Smooth muscle cell (in vitro differentiated cells): ENCODE measurements at regions not wholly inside any gene's neighbourhood (a gene's known extent, or its start where the extent isn't known, plus 50 kb on each side); places are given as distances from the start of the nearest gene placed in this dataset.

Experiments
- DNase-seq: peaks from one replicate; lab custom pipeline; 2025; ENCODE audit not compliant: unreplicated experiment; lab: John Stamatoyannopoulos, UW
- H2AFZ ChIP-seq: fragments of 200-600 bp; sonication (generic); 2 replicates; pipeline ENCODE4 v1.6.0; 2016; ENCODE audit warnings: antibody characterized with exemption, low read depth, mild to moderate bottlenecking
- H3F3A ChIP-seq: fragments of 200-600 bp; sonication (generic); 2 replicates; pipeline ENCODE4 v1.6.0; 2017; ENCODE audit warnings: antibody characterized with exemption, low read depth
- H3K27ac ChIP-seq: fragments of 200-600 bp; sonication (generic); 2 replicates; pipeline ENCODE4 v1.5.1; 2016; ENCODE audit warnings: low read depth, mild to moderate bottlenecking
- H3K27me3 ChIP-seq: fragments of 200-600 bp; sonication (generic); 2 replicates; pipeline ENCODE4 v1.6.1; 2016; ENCODE audit warnings: low read depth, mild to moderate bottlenecking
- H3K36me3 ChIP-seq: fragments of 200-600 bp; sonication (generic); 2 replicates; pipeline ENCODE4 v1.5.1; 2016; ENCODE audit warnings: low read depth
- H3K4me1 ChIP-seq: fragments of 200-600 bp; sonication (generic); 2 replicates; pipeline ENCODE4 v1.5.1; 2016; ENCODE audit warnings: low read depth
- H3K4me2 ChIP-seq: fragments of 200-600 bp; sonication (generic); 2 replicates; pipeline ENCODE4 v1.6.0; 2016; ENCODE audit warnings: mild to moderate bottlenecking
- H3K4me3 ChIP-seq: fragments of 200-600 bp; sonication (generic); 2 replicates; pipeline ENCODE4 v1.5.1; 2016; ENCODE audit warnings: mild to moderate bottlenecking
- H3K79me2 ChIP-seq: fragments of 200-600 bp; sonication (generic); 2 replicates; pipeline ENCODE4 v1.6.0; 2016; ENCODE audit warnings: low read depth, mild to moderate bottlenecking
- H3K9ac ChIP-seq: fragments of 200-600 bp; sonication (generic); 2 replicates; pipeline ENCODE4 v1.6.0; 2016; ENCODE audit warnings: low read depth
- H3K9me3 ChIP-seq: fragments of 200-600 bp; sonication (generic); replicated peaks from 2 replicates; pipeline ENCODE4 v1.5.1; 2016; ENCODE audit warnings: low read depth
- H4K20me1 ChIP-seq: fragments of 200-600 bp; sonication (generic); 2 replicates; pipeline ENCODE4 v1.6.0; 2016; ENCODE audit warnings: low read depth
- CTCF ChIP-seq: fragments of 200-600 bp; sonication (generic); IDR thresholded peaks from 2 replicates; pipeline ENCODE4 v1.5.1; 2017; ENCODE audit warnings: borderline replicate concordance, mild to moderate bottlenecking, antibody characterized with exemption; ENCODE audit not compliant: insufficient read depth, poor library complexity, severe bottlenecking
- WGBS: methylation state at CpG from one replicate; pipeline ENCODE4 v1.1.7; 2016; ENCODE audit warnings: low lambda C conversion rate; 5-methylcytosine and 5-hydroxymethylcytosine counted together

- TF ChIP-seq CTCF = no peak
- Histone ChIP-seq H3K4me3 (no peak overlapping the region), H3K36me3 (no peaks in the 10 kb centered on the region), H4K20me1 (no peaks in the 10 kb centered on the region), H3K4me1 (no peaks in the 10 kb centered on the region), H3K9ac (no peak overlapping the region), H3F3A (no peaks in the 10 kb centered on the region), H3K27me3 (no peaks in the 10 kb centered on the region), H3K4me2 (no peak overlapping the region), H3K9me3 (no peaks in the 10 kb centered on the region), H3K27ac (no peak overlapping the region), H3K79me2 (no peaks in the 10 kb centered on the region), H2AFZ (no peak overlapping the region)
- 63% methylated on average over 2 of the region's 2 CpGs for WGBS
- DNase-seq = no peak
Measured at GRCh38 chr15:29205186-29205585, 64.4 kb downstream of the NSMCE3 start.

GRCh38 chr15:29204369-29204755 lies 65.3 kb downstream of the NSMCE3 start:
- H3K9me3 ChIP-seq = no peaks in the 10 kb centered on the region
- H3K27ac ChIP-seq = no peak overlapping the region
- no peaks in the 10 kb centered on the region for H3K27me3 ChIP-seq
- H2AFZ ChIP-seq = no peak overlapping the region
- H3F3A ChIP-seq = no peaks in the 10 kb centered on the region
- no peaks in the 10 kb centered on the region for H3K36me3 ChIP-seq
- no peak overlapping the region for H3K4me3 ChIP-seq
- 91% methylated on average over 7 of the region's 7 CpGs for WGBS
- no peak for DNase-seq
- H4K20me1 ChIP-seq = no peaks in the 10 kb centered on the region
- TF ChIP-seq CTCF = no peak
- no peak overlapping the region for H3K9ac ChIP-seq
- no peaks in the 10 kb centered on the region for H3K79me2 ChIP-seq
- H3K4me1 ChIP-seq = no peaks in the 10 kb centered on the region
- no peak overlapping the region for H3K4me2 ChIP-seq

GRCh38 chr15:29203718-29204368 lies 65.8 kb downstream of the NSMCE3 start:
- Histone ChIP-seq H3K79me2 (no peaks in the 10 kb centered on the region), H3K36me3 (no peaks in the 10 kb centered on the region), H3K27me3 (no peaks in the 10 kb centered on the region), H3K9ac (no peak overlapping the region), H4K20me1 (no peaks in the 10 kb centered on the region), H3K4me3 (no peak overlapping the region), H3F3A (no peaks in the 10 kb centered on the region), H3K4me1 (no peaks in the 10 kb centered on the region), H3K4me2 (no peak overlapping the region), H3K9me3 (no peaks in the 10 kb centered on the region), H3K27ac (no peak overlapping the region), H2AFZ (no peak overlapping the region)
- TF ChIP-seq CTCF = no peak
- no peak for DNase-seq
- 87% methylated on average over 8 of the region's 8 CpGs for WGBS

GRCh38 chr15:29196722-29197121 lies 72.9 kb downstream of the NSMCE3 start:
- no peak overlapping the region for H3K4me3 ChIP-seq
- no peak for TF ChIP-seq CTCF
- no peaks in the 10 kb centered on the region for H3K4me1 ChIP-seq
- H3K9me3 ChIP-seq = no peaks in the 10 kb centered on the region
- H3K36me3 ChIP-seq = no peaks in the 10 kb centered on the region
- no peak overlapping the region for H3K9ac ChIP-seq
- H3F3A ChIP-seq = no peaks in the 10 kb centered on the region
- 72% methylated on average over 3 of the region's 3 CpGs for WGBS
- H3K4me2 ChIP-seq = no peak overlapping the region
- no peak for DNase-seq
- H4K20me1 ChIP-seq = no peaks in the 10 kb centered on the region
- H3K27me3 ChIP-seq = no peaks in the 10 kb centered on the region
- no peaks in the 10 kb centered on the region for H3K79me2 ChIP-seq
- no peak overlapping the region for H2AFZ ChIP-seq
- H3K27ac ChIP-seq = no peak overlapping the region
